ENCODE measurements at regions not wholly inside any gene's neighbourhood (a gene's known extent, or its start where the extent isn't known, plus 50 kb on each side); places are given as distances from the start of the nearest gene placed in this dataset.

GRCh38 chr2:133673305-133673905 is 105.1 kb upstream of the NCKAP5 start:
- no peak for DNase-seq (ENCODE audit: low read depth, low spot score)
- in situ Hi-C loops (cut with HindIII; ENCODE audit: low sequenced_read_pairs) = no loop called here

GRCh38 chr2:133674066-133674432 is 105.8 kb upstream of the NCKAP5 start:
- in situ Hi-C loops (cut with HindIII; ENCODE audit: low sequenced_read_pairs) = no loop called here
- TF ChIP-seq CTCF (IDR thresholded peaks at IDR 0.05; ENCODE audit: low read depth, low read length) = no peak
- no peak overlapping the region for H3K4me3 ChIP-seq (ENCODE audit: low read depth, low read length)
- DNase-seq (ENCODE audit: low read depth, low spot score) = no peak

More at GRCh38 chr2:133673305-133673905, 105.1 kb upstream of the NCKAP5 start:
- no peak overlapping the region for H3K4me3 ChIP-seq (ENCODE audit: low read depth, low read length)
- TF ChIP-seq CTCF (IDR thresholded peaks at IDR 0.05; ENCODE audit: low read depth, low read length) = no peak

GRCh38 chr2:133674433-133675331 is 106.4 kb upstream of the NCKAP5 start:
- in situ Hi-C loops (cut with HindIII; ENCODE audit: low sequenced_read_pairs) = no loop called here
- no peak for TF ChIP-seq CTCF (IDR thresholded peaks at IDR 0.05; ENCODE audit: low read depth, low read length)
- peak overlapping the region; percentile 36 for H3K4me3 ChIP-seq (ENCODE audit: low read depth, low read length)
- DNase-seq (ENCODE audit: low read depth, low spot score) = peak; percentile 85

GRCh38 chr2:133676392-133677130 is 108.3 kb upstream of the NCKAP5 start:
- DNase-seq (ENCODE audit: low read depth, low spot score) = peak; percentile 41
- in situ Hi-C loops (cut with HindIII; ENCODE audit: low sequenced_read_pairs) = no loop called here
- no peak for TF ChIP-seq CTCF (IDR thresholded peaks at IDR 0.05; ENCODE audit: low read depth, low read length)
- no peak overlapping the region for H3K4me3 ChIP-seq (ENCODE audit: low read depth, low read length)

GRCh38 chr2:133680343-133681049 is 112.2 kb upstream of the NCKAP5 start:
- TF ChIP-seq CTCF (IDR thresholded peaks at IDR 0.05; ENCODE audit: low read depth, low read length) = no peak
- in situ Hi-C loops (cut with HindIII; ENCODE audit: low sequenced_read_pairs) = no loop called here

GRCh38 chr2:133682347-133682746 is 114.1 kb upstream of the NCKAP5 start:
- DNase-seq (ENCODE audit: low read depth, low spot score) = no peak
- no peak for TF ChIP-seq CTCF (IDR thresholded peaks at IDR 0.05; ENCODE audit: low read depth, low read length)
- in situ Hi-C loops (cut with HindIII; ENCODE audit: low sequenced_read_pairs) = no loop called here
- no peak overlapping the region for H3K4me3 ChIP-seq (ENCODE audit: low read depth, low read length)

More at GRCh38 chr2:133680343-133681049, 112.2 kb upstream of the NCKAP5 start:
- H3K4me3 ChIP-seq (ENCODE audit: low read depth, low read length) = no peak overlapping the region
- DNase-seq (ENCODE audit: low read depth, low spot score) = no peak

Measured in astrocyte of the spinal cord (primary cell).